G401.6 (cell line): ENCODE measurements at regions not wholly inside any gene's neighbourhood (a gene's known extent, or its start where the extent isn't known, plus 50 kb on each side); places are given as distances from the start of the nearest gene placed in this dataset.

Source experiments
- FAIRE-seq: peaks from 2 replicates; lab custom pipeline; 2012; peaks lifted over from hg19 to GRCh38; lab: Jason Lieb, UNC

DNA sequence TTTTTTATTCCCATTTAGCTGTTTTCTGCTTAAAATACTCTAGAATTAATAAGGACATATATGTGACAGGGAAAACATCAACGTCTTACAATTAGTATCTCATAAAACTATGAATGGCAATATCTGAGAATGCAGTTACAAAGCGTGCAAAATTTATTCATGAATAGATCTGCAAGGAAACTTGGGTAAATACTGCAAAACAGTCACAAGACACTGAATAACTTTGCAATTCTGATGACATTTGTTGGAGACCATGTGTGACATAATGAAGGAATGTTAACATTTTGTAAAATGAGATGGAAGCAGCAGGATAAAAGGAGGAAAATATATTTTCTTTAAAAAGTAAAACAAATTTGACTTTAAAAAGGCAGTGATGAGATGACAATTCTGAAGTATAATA is 480.9 kb upstream of the SEMA6A start:
- FAIRE-seq = no peak

DNA sequence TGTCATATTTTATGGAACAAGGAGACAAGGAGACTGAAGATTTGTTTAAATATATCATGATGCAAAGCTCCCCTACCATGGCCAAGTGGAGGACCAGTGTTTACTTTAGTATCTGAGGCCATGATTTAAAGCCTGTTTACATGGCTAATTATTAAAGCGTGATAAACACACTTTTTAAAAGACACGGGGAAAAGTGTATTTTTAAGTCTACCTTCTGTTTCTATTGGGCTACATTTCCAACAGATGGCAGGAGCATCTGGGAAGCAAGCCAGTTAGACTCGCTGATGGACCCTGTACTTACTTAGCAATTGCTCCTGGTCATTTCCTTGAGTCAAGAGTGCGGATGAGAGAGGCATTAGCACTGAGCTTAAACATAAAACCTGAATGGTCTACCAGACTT is 480.3 kb upstream of the SEMA6A start:
- FAIRE-seq = no peak

DNA sequence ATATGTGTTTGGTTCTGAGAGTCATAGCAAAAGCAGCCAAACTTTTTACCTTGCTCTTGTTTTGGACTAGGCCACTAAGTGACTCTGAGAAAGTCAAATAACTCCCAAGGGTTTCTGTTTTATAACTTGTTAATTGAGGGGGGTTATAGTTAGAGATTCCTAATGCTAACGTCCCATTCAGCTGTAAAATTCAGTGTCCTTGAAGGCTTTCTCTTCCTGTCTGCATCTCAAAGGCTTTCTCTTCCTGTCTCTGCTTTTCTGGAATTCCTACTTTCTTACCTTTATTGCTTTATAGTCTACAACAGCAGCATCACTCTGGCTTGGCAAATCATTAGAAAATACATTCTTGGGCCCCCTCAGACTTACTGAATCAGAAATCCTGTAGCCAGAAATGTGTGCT is 479.5 kb upstream of the SEMA6A start:
- FAIRE-seq = no peak

DNA sequence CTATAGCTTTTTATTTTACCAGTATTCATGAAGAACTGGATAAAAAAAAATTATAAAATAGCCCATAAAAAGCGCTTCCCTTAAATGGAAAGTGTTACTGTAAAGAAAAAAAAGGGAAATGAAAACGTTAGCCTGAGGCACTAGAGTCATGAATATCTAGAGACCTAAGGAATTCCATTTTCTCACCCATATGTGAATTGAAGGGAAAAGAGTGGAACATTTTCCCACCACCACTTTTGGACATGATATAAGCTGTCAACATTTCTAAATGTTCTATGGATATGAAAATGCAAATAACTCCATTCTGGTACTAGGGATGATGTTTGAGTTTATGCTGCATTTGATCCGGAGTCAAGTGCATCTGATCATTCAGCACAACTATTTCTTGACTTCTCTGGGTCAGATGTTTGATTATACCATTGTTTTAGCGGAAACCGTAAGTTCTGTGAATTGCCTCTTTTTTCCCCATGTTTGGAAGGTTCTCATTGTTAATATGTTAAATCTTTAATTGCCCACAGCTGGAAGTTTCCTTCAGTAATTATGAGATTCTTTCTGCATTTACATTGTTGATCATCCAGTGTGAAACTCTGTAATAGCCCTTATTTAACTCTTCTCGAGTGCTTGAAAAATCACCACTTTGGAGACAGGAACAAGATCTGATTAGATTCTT is 467.4 kb upstream of the SEMA6A start:
- no peak for FAIRE-seq

DNA sequence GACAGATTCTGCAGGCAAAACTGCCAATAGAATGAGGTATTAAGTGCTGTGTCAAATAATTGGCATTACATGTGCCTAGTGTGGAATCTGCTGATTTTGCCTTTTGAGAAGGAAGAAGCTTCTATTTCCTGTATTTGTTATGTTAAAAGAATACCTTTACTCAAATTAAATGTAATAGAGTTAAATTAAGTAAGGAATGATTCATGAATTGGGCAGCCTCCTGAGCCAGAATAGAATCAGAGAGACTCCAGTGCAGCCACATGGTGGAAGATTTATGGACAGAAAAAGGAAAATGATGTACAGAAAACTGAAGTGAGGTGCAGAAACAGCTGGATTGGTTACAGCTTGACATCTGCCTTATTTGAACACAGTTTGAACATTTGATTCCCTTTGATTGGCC is 464.4 kb upstream of the SEMA6A start:
- no peak for FAIRE-seq

DNA sequence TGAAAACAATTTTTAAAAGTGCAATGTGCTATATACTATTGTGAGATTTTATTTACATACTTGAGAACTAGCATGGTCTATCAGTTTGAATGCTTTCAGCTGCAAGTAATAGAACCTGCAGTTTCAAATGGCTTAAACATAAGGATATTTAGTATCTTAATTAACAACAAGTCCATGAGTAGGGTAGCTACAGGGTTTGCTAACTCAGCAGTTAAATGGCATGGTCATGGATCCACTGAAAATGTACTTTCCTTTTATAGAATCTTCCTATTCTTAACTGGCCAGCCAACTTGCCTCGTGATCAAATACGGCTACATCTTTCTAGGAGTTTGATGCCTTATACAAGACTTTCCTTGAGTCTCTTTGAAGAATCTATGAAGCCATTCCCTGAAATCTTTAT is 452.8 kb upstream of the SEMA6A start:
- no peak for FAIRE-seq

DNA sequence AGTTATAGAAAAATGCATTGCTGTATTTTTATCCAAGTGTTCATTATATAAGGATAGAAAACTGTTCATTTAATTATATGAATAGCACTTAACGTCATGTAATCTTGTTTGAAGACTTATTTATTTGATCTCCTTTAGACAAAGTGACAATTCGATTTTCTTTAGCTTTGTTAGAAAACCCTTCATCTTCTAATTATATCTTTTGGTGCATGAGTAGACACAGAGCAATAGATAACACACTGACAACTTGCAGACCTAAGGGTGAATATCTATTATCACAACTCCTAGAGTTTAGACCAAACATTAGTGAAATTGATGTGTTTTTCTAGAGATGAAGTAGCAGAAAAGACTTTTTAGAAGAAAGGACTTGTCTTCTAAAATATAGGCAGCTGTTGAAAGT is 446.4 kb upstream of the SEMA6A start:
- no peak for FAIRE-seq

DNA sequence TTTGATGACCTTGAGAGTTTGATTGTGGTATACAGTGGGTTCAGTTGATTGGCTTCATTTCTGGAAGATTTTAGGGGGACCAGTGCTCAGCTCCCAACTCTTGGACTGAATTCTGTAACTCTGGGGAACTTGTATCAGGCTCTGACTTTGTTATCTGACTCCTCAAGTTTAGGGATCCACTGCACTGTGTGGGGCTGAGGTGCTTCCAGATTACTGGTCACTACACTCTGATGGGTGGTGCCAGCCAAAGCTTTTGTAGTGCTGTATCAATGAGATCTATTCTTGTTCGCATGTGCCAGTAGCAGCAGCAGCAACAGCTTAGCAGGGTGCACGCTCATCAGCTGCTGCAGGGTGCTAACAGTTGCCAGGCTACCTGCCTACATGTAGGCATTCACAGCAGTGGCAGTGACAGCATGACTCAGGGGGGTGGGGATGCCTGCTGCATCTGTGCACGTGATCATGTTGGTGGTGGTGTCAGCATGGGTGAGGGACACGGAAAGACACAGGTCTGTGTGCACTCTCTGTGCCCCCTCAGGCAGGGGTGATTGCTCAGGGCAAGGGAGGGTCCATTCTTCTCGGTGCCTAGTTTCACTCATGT is 438.8 kb upstream of the SEMA6A start:
- FAIRE-seq = no peak

DNA sequence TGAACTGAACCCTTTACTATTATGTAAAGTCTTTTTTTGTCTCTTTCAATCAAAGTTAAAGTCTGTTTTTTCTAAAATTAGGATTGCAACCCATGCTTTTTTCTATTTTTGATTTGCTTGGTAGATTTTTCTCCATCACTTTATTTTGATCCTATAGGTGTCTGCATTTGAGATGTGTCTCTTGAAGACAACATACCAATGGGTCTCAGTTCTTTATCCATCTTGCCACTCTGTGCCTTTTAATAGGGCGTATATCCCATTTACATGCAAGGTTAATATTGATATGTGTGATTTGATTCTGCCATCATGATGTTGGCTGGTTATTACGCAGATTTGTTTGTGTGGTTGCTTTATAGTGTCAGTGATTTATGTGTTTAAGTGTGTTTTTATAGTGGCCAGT is 436.0 kb upstream of the SEMA6A start:
- no peak for FAIRE-seq

DNA sequence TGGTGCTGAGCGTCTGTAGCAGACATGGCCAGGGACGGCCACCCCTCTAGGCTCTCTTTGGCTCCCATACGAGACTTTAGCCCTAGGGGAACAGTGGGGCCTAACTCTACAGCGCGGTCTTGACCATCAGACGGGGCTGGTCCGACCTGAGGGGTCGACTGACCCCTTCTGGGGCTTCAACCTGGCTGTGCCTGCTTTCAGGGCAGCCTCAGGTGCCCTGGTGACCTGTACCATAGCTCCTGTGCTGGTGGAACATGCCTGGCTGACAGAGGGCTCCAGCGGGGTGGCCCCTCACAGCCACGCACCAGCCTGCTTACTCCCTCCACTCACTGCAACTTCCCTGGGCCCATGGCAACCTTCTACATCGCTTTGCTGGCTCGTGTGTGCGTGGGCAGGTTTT is 423.4 kb upstream of the SEMA6A start:
- FAIRE-seq = no peak

DNA sequence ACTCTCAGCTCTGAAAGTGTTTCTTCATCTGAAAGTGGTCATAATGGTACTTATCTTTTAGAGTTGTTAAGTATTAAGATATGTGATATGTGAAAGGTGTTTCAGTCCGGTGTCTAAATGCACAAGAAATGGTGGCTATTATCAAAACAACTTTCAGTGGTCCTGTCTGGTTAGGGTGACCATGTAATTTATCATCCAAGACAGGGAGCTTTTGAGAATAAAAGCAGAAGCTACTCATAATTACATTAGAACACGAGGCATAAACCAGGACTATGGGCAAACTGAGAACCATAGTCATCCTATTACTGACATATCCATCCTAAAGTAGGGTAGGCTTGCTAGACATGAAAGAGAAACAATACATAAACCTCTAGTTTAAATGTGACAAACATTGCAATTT is 418.1 kb upstream of the SEMA6A start:
- FAIRE-seq = no peak

DNA sequence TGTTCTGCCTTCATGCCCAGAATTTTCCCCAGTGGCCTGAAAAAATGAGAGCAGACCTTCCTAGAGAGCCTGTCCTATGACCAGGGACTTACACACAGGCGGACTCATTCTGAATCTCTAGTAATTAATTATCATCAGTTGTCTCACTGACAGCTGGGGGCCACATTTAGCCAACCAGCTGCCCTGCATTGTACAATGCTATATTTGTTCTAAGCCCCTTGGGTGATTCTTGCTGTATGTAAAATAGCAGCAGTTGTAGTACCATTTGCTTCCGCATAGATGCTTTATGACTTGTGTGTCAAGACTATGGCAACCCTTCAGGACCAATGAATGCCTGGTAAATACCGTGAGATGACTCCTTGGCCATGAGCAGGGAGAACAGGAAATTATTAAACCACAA is 415.4 kb upstream of the SEMA6A start:
- FAIRE-seq = no peak

DNA sequence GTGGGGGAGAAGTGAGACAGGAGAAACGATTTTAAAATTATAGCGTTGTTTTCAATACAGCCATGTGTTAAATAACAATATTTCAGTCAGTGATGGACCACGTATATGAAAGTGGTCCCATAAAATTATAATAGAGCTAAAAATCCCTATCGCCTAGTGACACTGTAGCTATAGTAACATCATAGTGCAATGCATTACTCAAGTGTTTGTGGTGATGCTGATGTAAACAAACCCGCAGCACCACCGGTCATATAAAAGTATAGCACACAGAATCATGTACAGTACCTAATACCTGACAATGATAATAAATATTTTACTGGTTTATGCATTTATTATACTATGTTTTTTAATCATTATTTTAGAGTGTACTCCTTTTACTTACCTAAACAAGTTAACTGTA is 407.4 kb upstream of the SEMA6A start:
- no peak for FAIRE-seq

DNA sequence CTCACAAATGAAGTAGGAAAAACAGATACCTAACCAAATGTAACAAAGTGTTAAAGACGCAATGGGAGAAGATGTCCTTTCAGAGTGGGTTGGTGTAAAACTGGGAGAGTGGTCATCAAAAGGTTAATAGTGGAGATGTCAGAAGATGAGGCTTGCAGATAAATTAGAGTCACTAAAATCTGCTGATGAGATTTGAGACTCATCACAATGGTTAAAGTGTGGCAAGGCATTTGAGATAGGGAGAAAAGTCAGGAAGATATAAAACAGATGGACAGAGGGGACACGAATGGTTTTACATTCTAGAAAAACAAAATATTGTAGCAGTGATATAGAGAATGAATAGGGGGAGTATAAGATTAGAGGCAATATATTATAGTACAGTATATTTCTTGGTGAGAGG is 406.0 kb upstream of the SEMA6A start:
- no peak for FAIRE-seq

DNA sequence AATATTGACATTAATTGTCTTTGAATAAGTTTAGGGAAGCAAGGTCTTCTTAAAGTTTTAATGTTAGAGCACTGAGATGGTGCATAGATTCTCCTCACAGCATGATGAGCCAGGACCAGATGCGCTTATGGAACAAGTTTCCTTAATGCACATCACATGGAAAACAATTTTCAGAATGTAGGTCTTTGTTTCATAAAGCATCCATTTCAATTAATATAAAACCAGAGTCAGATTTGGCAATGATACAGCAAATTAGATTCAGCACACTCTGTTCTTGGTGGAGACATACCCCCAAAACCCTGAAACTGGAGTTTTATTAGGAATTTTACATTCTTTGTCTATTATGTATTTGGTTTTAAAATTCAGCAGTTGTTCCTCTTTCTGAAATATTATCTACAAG is 402.1 kb upstream of the SEMA6A start:
- FAIRE-seq = no peak

DNA sequence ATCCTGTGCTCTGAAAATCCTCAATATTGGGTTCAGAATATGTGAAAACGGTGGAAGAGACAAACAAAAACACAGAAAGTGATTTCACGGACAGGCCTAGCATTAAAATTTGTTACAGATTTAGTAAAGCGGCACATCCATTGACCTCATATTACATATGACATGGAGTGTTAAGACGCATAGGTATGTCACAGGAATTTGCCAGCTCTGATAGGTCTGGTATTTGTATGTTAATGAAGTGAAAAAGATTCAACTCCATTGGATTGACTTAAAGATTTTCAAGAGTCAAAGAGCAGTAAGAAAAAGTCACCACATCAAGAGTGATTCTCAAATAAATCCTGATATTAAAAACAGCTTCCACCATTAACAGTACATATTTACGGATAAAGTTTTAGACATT is 396.5 kb upstream of the SEMA6A start:
- FAIRE-seq = no peak

DNA sequence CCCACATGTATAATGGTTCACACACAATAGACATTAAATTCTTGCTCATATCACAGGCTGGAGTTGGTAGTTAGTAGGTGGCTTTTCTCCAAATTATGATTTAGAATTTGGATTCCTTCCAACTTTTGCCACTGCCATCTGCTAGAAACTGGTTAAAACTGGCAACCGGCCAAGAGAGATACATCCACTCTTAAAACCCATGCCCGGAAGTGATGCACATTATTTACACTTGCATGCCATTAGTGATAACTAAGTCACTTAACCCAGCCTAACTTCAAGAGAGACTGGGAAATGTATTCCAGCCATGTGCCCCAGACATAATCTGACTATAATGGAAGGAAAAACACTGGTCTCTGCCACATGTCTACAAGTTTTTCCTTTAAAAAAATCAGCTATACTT is 395.7 kb upstream of the SEMA6A start:
- FAIRE-seq = no peak

DNA sequence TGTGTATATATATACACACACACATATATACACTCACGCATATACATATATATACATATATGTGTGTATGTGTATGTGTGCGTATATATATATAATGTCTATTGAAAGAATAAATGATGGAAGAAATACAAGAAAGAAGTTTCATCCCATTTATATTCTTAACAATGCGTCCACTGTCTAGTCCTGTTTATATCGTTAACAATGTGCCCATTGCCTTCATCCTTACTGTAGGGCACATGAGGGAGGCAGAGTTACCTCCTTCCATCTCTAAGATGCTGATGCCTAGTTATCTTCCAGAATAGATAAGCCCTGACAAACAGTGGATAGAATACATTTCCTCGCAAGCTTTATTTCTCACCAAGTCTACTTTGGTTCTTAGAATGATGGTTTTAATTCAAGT is 389.8 kb upstream of the SEMA6A start:
- FAIRE-seq = no peak

DNA sequence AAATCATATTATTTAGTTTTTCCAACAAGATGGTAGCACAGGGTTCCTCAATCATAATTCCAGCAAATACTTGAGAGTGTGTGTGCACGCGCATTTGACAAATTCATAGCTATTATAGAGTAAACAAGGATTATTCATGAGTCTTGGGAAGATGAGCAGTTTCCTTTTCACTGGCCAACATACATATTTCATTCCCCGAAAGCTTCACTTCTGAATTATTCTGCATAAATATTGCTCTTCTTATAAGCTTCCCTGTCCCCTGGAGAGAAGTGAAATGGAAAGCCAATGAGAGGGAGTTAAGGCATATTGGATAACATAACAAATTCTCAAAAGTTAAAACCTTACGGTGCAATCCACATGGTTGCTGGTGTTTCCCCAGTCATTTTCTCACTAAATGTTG is 386.4 kb upstream of the SEMA6A start:
- no peak for FAIRE-seq

DNA sequence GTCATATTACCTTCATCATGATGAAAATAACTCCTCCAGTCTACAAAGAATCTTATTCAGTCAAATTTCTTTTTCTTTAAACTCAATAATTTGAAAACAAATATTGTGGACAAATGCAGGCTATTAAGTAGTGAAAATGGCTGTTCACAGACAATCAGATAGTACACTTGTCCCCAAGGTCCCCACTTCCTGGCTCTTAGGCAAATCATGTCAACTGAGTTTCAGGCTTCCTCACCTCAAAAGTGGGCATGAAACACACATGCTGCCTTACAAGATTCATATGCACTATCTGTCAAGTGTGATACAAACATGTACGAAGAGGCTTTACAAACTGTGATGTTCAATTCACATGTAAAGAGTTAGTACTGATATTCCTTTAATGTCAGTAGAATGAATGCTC is 385.2 kb upstream of the SEMA6A start:
- FAIRE-seq = no peak

DNA sequence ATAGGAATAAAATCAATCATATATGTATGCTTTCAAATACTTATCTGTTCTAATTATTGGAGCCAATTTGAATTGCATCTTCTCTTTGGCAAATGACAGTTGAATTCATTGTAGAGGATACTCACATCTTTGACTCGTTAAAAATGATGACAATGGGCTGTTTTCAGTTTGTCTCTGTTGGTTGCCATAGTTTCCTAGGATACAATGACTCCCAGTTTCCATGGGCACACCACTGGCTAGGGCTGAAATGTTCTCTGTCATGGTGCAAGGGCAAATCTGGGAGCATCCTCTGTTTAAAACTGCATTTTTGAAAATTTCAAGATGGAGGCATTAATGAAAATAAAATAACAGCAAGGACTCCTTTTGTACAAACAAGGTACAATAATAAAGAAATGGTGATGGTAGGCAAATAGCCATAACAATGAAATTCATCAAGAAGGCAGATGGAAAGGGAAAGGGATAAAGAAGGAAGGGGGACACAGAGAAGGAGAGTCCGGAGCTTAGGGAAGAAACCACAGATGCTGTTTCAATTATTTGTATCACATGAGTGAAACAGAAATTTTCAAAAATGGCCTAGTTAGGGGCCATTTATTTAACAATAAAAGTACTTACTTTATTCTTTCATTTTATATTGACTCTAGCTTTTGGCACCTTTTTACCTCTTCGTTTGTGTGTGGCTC is 378.8 kb upstream of the SEMA6A start:
- FAIRE-seq = no peak

DNA sequence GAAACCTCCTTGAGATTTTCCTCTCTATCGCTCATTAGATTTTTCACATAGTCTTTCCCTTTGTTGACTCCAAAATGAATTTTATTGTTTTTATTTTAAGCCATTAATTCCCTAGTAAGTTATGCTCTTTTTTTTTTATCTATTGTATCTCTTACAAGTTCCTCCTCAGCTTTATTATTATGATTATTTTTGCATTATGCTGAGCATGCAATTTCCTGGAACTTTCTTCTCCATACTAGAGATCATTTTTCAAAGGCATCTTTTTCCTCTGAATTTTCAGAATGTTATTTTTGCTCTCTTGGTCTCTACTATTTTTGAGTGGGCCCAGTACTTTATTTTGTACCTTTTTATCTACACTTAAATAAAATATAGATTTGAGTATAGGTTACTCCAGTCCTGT is 376.6 kb upstream of the SEMA6A start:
- no peak for FAIRE-seq

DNA sequence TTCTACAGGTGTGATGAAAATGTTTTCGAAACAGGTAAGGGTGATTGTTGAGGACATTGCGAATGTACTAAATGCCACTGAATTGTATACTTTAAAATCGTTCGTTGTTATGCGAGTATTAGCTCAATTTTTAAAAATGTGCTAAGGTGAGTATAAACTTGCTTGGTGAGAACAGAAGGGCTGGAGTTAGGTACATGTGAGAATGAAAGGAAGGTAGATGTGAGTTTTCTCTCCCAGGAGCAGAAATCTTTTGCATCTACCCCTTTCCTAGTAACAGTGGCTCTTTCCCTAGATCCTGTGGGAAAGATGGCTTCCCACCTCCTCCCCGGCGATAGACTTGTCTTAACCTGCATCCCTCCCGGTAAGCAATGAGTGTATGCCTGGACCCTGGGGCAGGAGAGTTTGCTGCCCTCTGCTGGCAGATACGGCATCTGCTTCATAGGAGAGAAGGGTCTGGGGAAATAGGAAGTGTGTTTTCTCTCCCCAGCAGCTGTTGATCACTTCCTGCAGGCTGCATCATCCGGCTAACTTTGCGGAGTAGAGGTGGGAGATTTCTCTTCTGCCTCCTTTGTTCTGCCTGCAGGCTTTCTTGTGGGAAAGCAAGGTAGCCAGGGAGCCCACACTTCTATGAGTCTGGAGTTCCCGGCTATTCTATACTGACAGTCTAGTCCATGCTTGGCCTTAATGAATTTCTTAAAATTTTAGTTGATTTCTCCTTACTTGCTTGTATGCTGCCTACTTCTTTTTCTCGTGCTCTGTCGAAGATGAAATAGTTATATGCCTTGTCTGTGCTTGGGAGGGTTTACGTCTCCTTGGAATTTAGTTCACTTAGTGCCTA is 373.3 kb upstream of the SEMA6A start:
- FAIRE-seq = no peak
